Body of pancreas (tissue), 4 donors: ENCODE measurements at regions not wholly inside any gene's neighbourhood (a gene's known extent, or its start where the extent isn't known, plus 50 kb on each side); places are given as distances from the start of the nearest gene placed in this dataset.
A peak's percentile ranks its signal among the peaks of the same experiment; 100 is the strongest.
"Not testable (repeated sequence)": the region's sequence is repeated elsewhere in the genome, so short reads cannot be mapped to it uniquely, and the experiment has no call there.

Experiments used
- ATAC-seq: fragments of 150-250 bp; one replicate; pipeline ENCODE4 v1.9.1; 2016
- DNase-seq, 4 donors: peaks; one replicate each; pipeline ENCODE4 v3.0.0-alpha.2; 2019
- H3K27ac ChIP-seq, 4 donors: fragments of 200-600 bp; sonication (generic); 1 replicate in 3 of 4; 2 replicates in 1 of 4; pipeline versions ENCODE4 v1.5.1 to v1.6.1; 2016 to 2019; ENCODE audit warnings: mild to moderate bottlenecking in 1 of 4, mixed read lengths in 1 of 4, moderate library complexity in 1 of 4
- H3K27me3 ChIP-seq, 2 donors: fragments of 200-600 bp; sonication (generic); one replicate each; pipeline ENCODE4 v1.6.0; 2016; ENCODE audit warnings: mild to moderate bottlenecking in 1 of 2
- H3K36me3 ChIP-seq, 2 donors: fragments of 200-600 bp; sonication (generic); replicated peaks in 1 of 2; 2 replicates each; pipeline ENCODE4 v1.5.1; 2016; ENCODE audit warnings: low read depth in 2 of 2; ENCODE audit not compliant: insufficient read depth in 1 of 2
- H3K4me1 ChIP-seq: fragments of 200-600 bp; sonication (generic); one replicate; pipeline ENCODE4 v1.6.0; 2016
- H3K4me3 ChIP-seq, 2 donors: fragments of 200-600 bp; sonication (generic); 1 replicate in 1 of 2; 2 replicates in 1 of 2; pipeline ENCODE4 v1.5.1; 2016 to 2019
- H3K9me3 ChIP-seq, 3 donors: fragments of 200-600 bp; sonication (generic); 1 replicate in 2 of 3; 2 replicates in 1 of 3; pipeline ENCODE4 v1.5.1; 2016
- WGBS, 2 donors: methylation state at CpG; one replicate each; pipeline ENCODE4 v1.1.5; 2017; 5-methylcytosine and 5-hydroxymethylcytosine counted together
- intact Hi-C: fragments of 100-400 bp; cut with DNase I; formaldehyde crosslinking; loops from one replicate; pipeline ENCODE4 v1.15.1; 2023

DNA sequence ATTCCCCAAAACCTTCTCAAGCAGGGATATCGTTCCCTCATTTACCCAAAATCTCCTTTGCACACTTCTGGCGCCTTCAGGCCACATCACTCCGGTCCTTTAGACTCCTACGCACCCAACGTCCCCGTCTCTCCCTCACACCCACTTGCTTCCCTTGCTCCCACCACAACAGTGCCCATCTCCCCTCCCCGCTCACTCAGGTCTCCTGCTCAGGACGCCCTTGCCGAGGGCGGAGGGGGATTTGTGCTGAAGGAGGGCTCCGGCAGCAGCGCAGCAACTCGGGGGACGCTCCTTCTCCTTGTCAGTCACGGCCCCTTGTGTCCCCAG lies 71.6 kb downstream of the PCMTD2 start:
- ATAC-seq, H3K4me1 ChIP-seq, H3K9me3 ChIP-seq, DNase-seq, H3K4me3 ChIP-seq, H3K27ac ChIP-seq, H3K27me3 ChIP-seq, intact Hi-C loops, H3K36me3 ChIP-seq: not testable (repeated sequence)
- 51 to 64% methylated on average over 2 to 6 of the region's 15 CpGs for whole genome bisulfite sequencing, 2 donors

DNA sequence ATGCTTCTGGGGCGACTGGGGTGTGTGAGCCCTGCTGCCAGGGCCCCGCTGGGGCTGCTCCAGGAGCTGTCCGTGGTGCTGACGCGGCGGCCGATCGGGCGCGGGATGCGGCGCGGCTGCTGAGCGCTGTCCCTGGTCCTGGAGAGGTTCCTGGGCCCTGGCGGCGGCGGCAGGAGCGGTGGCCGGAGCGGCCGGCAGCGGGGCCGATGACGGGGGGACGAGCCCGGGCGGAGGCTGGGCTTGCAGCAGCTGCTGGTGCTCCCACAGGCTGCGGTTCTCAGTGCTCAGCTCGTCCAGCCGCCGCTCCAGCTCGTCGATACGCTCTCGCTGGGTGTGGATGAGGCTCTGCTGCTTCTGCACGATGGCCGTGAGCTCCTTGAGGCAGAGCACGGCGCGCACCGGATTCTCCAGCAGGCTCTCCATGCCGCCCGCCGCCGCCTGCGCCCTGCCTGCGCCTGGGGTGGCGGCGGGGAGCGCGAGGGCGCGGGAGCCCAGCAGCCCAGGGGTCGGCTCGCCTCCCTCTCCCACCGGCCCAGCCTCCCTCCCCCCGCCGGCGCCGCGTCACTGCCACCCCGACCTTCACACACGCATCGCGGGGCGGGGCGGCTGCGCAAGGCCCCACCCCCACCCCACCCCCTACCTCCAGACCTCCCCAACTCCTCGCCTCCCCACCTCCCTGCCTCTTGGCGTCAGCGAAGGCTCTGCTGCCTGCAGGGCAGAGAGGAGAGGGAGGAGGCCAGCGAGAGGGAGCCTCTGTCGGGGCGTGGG lies 72.2 kb downstream of the PCMTD2 start:
- H3K36me3 ChIP-seq, H3K4me3 ChIP-seq, intact Hi-C loops, H3K27me3 ChIP-seq, H3K4me1 ChIP-seq, H3K27ac ChIP-seq, H3K9me3 ChIP-seq: not testable (repeated sequence)
- ATAC-seq, result peak; percentile 97
- 1% methylated on average over 13 of the region's 74 CpGs; no CpG with 5 or more reads in 1 of the 2 donors for WGBS, 2 donors
- DNase-seq, result peak; percentile 24 to 48 (median 28)

DNA sequence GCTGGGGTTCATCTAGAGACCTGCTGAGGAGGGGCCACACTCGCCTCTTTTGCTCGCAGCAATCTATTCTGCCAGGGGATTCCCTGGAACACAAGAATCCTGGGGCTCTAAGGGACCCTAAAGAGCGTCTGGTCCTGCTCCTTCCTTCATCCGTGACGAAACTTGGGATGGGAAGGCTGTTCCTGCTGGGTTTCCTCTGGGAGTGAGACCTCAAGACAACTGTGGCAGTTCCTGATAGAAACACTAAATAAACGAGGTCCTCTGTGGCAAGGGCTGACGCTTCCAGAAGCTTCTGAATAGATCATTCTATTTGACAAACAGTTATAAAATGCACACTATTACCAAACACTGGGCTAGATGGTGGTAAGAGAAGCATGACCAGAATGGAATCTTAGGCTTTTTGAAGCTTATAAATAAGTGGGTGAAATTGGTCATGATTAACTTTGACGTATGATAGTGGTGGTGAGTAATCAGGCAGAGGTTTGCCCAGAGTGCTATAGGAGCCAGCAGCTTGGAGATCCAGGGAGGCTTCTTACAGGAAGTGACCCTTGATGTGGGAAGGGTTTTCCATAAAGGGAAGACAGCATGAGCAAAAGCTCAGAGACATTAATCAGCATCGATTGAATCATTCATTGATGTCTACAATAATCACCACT lies 73.2 kb downstream of the PCMTD2 start:
- ATAC-seq, H3K9me3 ChIP-seq, H3K4me1 ChIP-seq, intact Hi-C loops, H3K4me3 ChIP-seq, H3K27ac ChIP-seq, H3K36me3 ChIP-seq, DNase-seq, H3K27me3 ChIP-seq: not testable (repeated sequence)
- WGBS, 2 donors, result 29 to 30% methylated on average over 6 to 9 of the region's 9 CpGs

DNA sequence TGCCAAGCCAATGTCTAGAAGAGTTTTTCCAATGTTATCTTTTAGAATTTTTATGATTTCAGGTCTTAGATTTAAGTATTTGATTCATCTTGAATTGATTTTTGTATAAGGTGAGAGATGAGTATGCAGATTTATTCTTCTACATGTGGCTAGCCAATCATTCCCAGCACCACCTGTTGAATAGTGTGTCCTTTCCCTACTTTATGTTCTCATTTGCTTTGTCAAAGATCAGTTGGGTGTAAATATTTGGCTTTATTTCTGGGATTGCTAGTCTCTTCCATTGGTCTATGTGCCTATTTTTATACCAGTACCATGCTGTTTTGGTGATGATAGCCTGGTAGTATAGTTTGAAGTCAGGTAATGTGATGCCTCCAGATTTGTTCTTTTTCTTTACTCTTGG lies 77.1 kb downstream of the PCMTD2 start:
- H3K4me3 ChIP-seq, H3K27ac ChIP-seq, DNase-seq, H3K4me1 ChIP-seq, H3K9me3 ChIP-seq, intact Hi-C loops, ATAC-seq, H3K36me3 ChIP-seq, H3K27me3 ChIP-seq: not testable (repeated sequence)
